PC-9 (cell line): ENCODE measurements at regions not wholly inside any gene's neighbourhood (a gene's known extent, or its start where the extent isn't known, plus 50 kb on each side); places are given as distances from the start of the nearest gene placed in this dataset.

Experiments
- CTCF ChIP-seq: fragments of 200-600 bp; sonication (generic); conservative IDR thresholded peaks from 2 replicates; pipeline ENCODE4 v1.6.1; 2017; ENCODE audit warnings: mixed run types, antibody characterized with exemption, mild to moderate bottlenecking, moderate library complexity
- EZH2 ChIP-seq: fragments of 200-600 bp; sonication (generic); IDR thresholded peaks from 2 replicates; pipeline ENCODE4 v1.8.0; 2017; ENCODE audit warnings: antibody characterized with exemption, low read depth

GRCh38 chr7:46929359-46929758, 652.6 kb downstream of the TNS3 start:
- no peak for TF ChIP-seq CTCF
- TF ChIP-seq EZH2: no peak
